Smooth muscle cell (in vitro differentiated cells): ENCODE measurements at regions not wholly inside any gene's neighbourhood (a gene's known extent, or its start where the extent isn't known, plus 50 kb on each side); places are given as distances from the start of the nearest gene placed in this dataset.

Experiments
- DNase-seq: peaks from one replicate; lab custom pipeline; 2025; ENCODE audit not compliant: unreplicated experiment; lab: John Stamatoyannopoulos, UW
- H2AFZ ChIP-seq: fragments of 200-600 bp; sonication (generic); 2 replicates; pipeline ENCODE4 v1.6.0; 2016; ENCODE audit warnings: antibody characterized with exemption, low read depth, mild to moderate bottlenecking
- H3F3A ChIP-seq: fragments of 200-600 bp; sonication (generic); 2 replicates; pipeline ENCODE4 v1.6.0; 2017; ENCODE audit warnings: antibody characterized with exemption, low read depth
- H3K27ac ChIP-seq: fragments of 200-600 bp; sonication (generic); 2 replicates; pipeline ENCODE4 v1.5.1; 2016; ENCODE audit warnings: low read depth, mild to moderate bottlenecking
- H3K27me3 ChIP-seq: fragments of 200-600 bp; sonication (generic); 2 replicates; pipeline ENCODE4 v1.6.1; 2016; ENCODE audit warnings: low read depth, mild to moderate bottlenecking
- H3K36me3 ChIP-seq: fragments of 200-600 bp; sonication (generic); 2 replicates; pipeline ENCODE4 v1.5.1; 2016; ENCODE audit warnings: low read depth
- H3K4me1 ChIP-seq: fragments of 200-600 bp; sonication (generic); 2 replicates; pipeline ENCODE4 v1.5.1; 2016; ENCODE audit warnings: low read depth
- H3K4me2 ChIP-seq: fragments of 200-600 bp; sonication (generic); 2 replicates; pipeline ENCODE4 v1.6.0; 2016; ENCODE audit warnings: mild to moderate bottlenecking
- H3K4me3 ChIP-seq: fragments of 200-600 bp; sonication (generic); 2 replicates; pipeline ENCODE4 v1.5.1; 2016; ENCODE audit warnings: mild to moderate bottlenecking
- H3K79me2 ChIP-seq: fragments of 200-600 bp; sonication (generic); 2 replicates; pipeline ENCODE4 v1.6.0; 2016; ENCODE audit warnings: low read depth, mild to moderate bottlenecking
- H3K9ac ChIP-seq: fragments of 200-600 bp; sonication (generic); 2 replicates; pipeline ENCODE4 v1.6.0; 2016; ENCODE audit warnings: low read depth
- H3K9me3 ChIP-seq: fragments of 200-600 bp; sonication (generic); replicated peaks from 2 replicates; pipeline ENCODE4 v1.5.1; 2016; ENCODE audit warnings: low read depth
- H4K20me1 ChIP-seq: fragments of 200-600 bp; sonication (generic); 2 replicates; pipeline ENCODE4 v1.6.0; 2016; ENCODE audit warnings: low read depth
- WGBS: methylation state at CpG from one replicate; pipeline ENCODE4 v1.1.7; 2016; ENCODE audit warnings: low lambda C conversion rate; 5-methylcytosine and 5-hydroxymethylcytosine counted together
- TF ChIP-seq, protein P1 (sequence below): fragments of 200-600 bp; sonication (generic); IDR thresholded peaks from 2 replicates; pipeline ENCODE4 v1.5.1; 2017; ENCODE audit warnings: borderline replicate concordance, mild to moderate bottlenecking, antibody characterized with exemption; ENCODE audit not compliant: insufficient read depth, poor library complexity, severe bottlenecking

DNA sequence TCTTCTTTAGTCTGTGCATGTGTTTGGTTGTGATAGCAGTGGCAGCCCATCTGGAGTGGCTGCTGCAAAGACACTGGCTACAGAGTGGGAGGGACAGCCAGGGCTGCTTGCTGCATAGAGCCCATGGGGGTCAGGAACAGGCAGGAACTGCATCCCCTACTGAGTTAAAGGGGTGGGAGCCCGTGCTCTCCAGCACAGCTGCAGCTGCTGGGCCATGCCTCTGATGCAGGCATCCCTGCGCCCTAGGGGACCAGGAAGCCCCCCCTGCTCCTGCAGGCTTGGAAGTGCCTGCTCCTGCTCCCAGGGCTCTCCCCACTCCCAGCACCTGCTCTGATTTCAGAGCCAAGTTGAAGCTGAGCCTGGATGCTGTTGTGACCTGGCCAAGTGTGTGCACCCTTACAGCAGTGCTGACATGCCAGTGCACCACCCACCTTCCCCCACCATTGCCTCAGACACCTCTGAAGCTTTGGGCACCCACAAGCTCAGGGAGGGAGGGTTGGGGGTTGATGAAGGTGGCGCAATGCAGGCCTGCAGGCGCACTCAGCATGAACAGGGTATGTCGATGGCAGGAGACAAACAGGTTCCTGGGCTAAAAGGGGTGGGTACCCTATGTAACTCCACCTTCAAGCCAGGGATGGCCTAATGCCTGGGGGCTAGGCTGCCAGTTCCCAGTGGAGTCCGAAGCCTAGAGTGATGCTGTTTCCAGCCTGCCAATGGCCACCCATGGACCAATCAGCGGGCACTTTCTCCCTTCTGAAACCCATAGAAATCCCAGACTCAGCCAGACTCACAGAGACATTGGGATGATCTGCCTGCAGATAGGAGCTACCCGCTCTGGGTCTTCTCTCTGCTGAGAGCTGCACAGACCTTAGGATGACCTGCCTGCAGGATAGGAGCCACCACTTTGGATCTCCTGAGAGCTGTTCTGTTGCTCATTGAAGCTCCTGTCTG is 919.9 kb upstream of the MIR17HG start:
- Histone ChIP-seq H3F3A (no peaks in the 10 kb centered on the region), H3K9ac (no peak overlapping the region), H3K36me3 (no peaks in the 10 kb centered on the region), H3K4me1 (no peaks in the 10 kb centered on the region), H3K79me2 (no peaks in the 10 kb centered on the region), H3K4me2 (no peak overlapping the region), H3K27ac (no peak overlapping the region), H3K27me3 (no peaks in the 10 kb centered on the region), H2AFZ (no peak overlapping the region), H3K4me3 (no peak overlapping the region), H4K20me1 (no peaks in the 10 kb centered on the region), H3K9me3 (no peaks in the 10 kb centered on the region)
- TF ChIP-seq, protein P1, sequence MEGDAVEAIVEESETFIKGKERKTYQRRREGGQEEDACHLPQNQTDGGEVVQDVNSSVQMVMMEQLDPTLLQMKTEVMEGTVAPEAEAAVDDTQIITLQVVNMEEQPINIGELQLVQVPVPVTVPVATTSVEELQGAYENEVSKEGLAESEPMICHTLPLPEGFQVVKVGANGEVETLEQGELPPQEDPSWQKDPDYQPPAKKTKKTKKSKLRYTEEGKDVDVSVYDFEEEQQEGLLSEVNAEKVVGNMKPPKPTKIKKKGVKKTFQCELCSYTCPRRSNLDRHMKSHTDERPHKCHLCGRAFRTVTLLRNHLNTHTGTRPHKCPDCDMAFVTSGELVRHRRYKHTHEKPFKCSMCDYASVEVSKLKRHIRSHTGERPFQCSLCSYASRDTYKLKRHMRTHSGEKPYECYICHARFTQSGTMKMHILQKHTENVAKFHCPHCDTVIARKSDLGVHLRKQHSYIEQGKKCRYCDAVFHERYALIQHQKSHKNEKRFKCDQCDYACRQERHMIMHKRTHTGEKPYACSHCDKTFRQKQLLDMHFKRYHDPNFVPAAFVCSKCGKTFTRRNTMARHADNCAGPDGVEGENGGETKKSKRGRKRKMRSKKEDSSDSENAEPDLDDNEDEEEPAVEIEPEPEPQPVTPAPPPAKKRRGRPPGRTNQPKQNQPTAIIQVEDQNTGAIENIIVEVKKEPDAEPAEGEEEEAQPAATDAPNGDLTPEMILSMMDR: no peak
- no peak for DNase-seq
- WGBS: 74% methylated on average over 7 of the region's 8 CpGs

DNA sequence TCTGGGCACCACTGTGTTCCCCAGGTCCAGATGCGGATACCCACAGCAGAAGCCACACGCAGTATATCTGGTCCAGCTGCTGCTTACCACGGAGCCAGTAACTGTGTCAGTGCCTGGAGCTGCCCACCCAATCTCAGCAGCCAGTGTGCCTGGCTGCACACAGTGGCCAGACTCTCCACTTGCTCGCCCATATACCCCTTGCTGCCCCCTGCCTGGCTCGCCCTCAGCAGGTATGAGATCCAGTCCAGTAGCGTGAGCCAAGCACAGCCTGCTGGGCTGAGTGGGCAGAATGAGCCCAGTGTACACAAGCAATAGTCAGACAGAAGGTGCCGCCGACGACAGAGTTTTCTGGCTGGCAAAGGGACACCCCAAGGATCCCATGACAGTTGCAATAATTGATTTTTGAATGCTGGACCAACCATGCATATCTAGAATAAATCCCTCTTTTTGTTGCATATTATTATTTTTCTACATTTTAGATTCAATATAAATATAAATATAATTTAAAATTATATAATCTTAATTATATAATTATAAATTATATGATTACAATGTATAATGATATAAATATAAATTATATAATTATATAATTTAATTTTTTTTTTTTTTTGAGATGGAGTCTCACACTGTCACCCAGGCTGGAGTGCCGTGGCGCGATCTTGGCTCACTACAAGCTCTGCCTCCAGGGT is 918.8 kb upstream of the MIR17HG start:
- Histone ChIP-seq H3K9me3 (no peaks in the 10 kb centered on the region), H2AFZ (no peak overlapping the region), H3K4me1 (no peaks in the 10 kb centered on the region), H3K27ac (no peak overlapping the region), H3K27me3 (no peaks in the 10 kb centered on the region), H4K20me1 (no peaks in the 10 kb centered on the region), H3K79me2 (no peaks in the 10 kb centered on the region), H3K36me3 (no peaks in the 10 kb centered on the region), H3F3A (no peaks in the 10 kb centered on the region), H3K4me2 (no peak overlapping the region), H3K4me3 (no peak overlapping the region), H3K9ac (no peak overlapping the region)
- 91% methylated on average over 12 of the region's 12 CpGs for WGBS
- TF ChIP-seq, protein P1: no peak
- no peak for DNase-seq

DNA sequence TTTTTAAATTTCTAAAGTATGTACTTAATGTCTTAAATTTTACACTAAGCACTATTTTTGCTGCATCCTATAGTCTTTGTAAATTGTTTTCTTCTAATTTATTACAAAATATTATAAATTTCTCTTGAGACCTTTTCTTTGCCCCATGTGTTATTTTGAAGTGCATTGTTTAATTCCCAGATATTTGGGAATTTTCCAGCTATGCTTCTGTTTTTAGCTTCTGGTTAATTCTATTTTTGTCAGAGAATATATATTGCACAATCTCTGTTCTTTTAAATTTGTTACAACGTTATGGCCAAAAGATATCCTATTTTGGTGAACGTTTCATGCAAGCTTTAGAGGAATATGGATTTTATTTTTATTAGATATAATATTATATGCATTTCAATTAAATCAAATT is 917.4 kb upstream of the MIR17HG start:
- Histone ChIP-seq H3K36me3 (no peaks in the 10 kb centered on the region), H3F3A (no peaks in the 10 kb centered on the region), H3K27ac (no peak overlapping the region), H3K27me3 (no peaks in the 10 kb centered on the region), H3K9me3 (no peaks in the 10 kb centered on the region), H3K4me3 (no peak overlapping the region), H3K4me1 (no peaks in the 10 kb centered on the region), H2AFZ (no peak overlapping the region), H3K9ac (no peak overlapping the region), H3K79me2 (no peaks in the 10 kb centered on the region), H4K20me1 (no peaks in the 10 kb centered on the region), H3K4me2 (no peak overlapping the region)
- DNase-seq: no peak
- 70% methylated on average over 2 of the region's 2 CpGs for WGBS
- TF ChIP-seq, protein P1: no peak
